NT2/D1 (cell line): ENCODE measurements at regions not wholly inside any gene's neighbourhood (a gene's known extent, or its start where the extent isn't known, plus 50 kb on each side); places are given as distances from the start of the nearest gene placed in this dataset.

Experiments used
- DNase-seq: peaks from one replicate; pipeline ENCODE4 v3.0.0-alpha.2; 2011; ENCODE audit warnings: low read depth, low spot score
- H3K27me3 ChIP-seq: 2 replicates; pipeline ENCODE4 v1.6.0; 2011; ENCODE audit warnings: mild to moderate bottlenecking; ENCODE audit not compliant: insufficient read length, insufficient read depth
- H3K36me3 ChIP-seq: 2 replicates; pipeline ENCODE4 v1.6.1; 2011; ENCODE audit warnings: mild to moderate bottlenecking, low read length, mixed read lengths; ENCODE audit not compliant: insufficient read depth, insufficient read length
- H3K4me1 ChIP-seq: 2 replicates; pipeline ENCODE4 v1.5.1; 2011; ENCODE audit not compliant: insufficient read depth, insufficient read length
- H3K4me3 ChIP-seq: 2 replicates; pipeline ENCODE4 v1.5.1; 2011; ENCODE audit warnings: low read depth; ENCODE audit not compliant: insufficient read length
- H3K9ac ChIP-seq: 2 replicates; pipeline ENCODE4 v1.6.0; 2011; ENCODE audit warnings: low read depth; ENCODE audit not compliant: insufficient read length
- H3K9me3 ChIP-seq: 2 replicates; pipeline ENCODE4 v1.5.1; 2011; ENCODE audit warnings: mild to moderate bottlenecking, low read length; ENCODE audit not compliant: insufficient read depth
- SUZ12 ChIP-seq: IDR thresholded peaks from 2 replicates; pipeline ENCODE4 v1.6.1; 2011; ENCODE audit not compliant: insufficient read length, insufficient read depth; ENCODE audit errors: extremely low read depth
- YY1 ChIP-seq: IDR thresholded peaks from 2 replicates; pipeline ENCODE4 v1.6.1; 2011; ENCODE audit not compliant: insufficient read length, insufficient read depth
- ZNF274 ChIP-seq: IDR thresholded peaks from 2 replicates; pipeline ENCODE4 v1.6.1; 2011; ENCODE audit warnings: mild to moderate bottlenecking, low read depth, low read length

DNA sequence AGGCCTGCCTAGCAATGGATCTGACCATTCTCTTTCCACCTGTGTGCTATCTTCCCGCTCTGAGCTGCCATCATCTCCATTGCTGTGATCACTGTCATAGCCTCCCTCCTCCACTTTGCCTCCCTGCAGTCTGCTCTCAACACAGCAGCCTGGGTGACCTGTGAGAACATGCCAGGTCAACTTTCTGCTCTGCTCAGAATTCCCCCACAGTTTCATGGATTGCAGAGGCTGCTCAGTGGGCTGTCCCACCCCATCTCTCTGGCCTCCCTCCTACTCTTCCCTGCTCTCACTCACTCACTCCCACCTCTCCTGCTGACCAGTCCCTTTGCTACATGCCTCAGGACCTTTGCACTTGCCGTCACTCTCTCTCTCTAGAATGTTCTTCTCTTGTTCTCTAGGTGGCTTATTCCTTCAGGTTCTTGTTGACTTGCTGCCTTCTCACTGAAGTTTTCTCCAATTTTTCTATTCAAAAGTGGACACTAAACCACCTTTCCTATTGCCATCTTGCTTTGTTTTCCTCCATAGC, 159.9 kb downstream of the CD83 start:
- Histone ChIP-seq H3K27me3 (peaks cover 3% of the 10 kb centered on the region), H3K4me3 (no peak overlapping the region), H3K36me3 (no peaks in the 10 kb centered on the region), H3K4me1 (peaks cover 3% of the 10 kb centered on the region), H3K9me3 (peaks cover 10% of the 10 kb centered on the region), H3K9ac (no peak overlapping the region)
- no peak for TF ChIP-seq YY1
- no peak for TF ChIP-seq ZNF274
- no peak for TF ChIP-seq SUZ12
- DNase-seq = no peak

DNA sequence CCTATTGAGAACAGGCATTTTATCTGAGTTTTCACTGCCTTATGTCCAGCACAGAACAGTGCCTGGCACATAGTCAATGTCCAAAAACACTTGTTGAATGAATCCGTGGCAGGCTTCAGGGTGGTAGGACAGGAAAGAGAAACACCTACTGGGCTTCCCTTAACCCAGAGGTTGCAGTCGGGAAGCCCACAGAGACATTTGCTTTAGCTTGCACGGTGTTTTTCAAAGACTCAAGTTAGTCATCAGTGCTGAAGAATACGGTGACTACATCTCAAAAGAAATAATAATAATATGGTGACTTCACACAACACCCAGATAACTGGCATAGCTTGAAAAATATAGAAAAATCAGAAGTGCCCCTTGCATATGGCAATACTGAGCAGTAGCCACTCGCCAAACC, 160.4 kb downstream of the CD83 start:
- peaks cover 5% of the 10 kb centered on the region; the same call in 1 of the 2 replicates for H3K9me3 ChIP-seq
- TF ChIP-seq ZNF274 (no peak), SUZ12 (no peak), YY1 (no peak)
- no peaks in the 10 kb centered on the region for H3K36me3 ChIP-seq
- no peak overlapping the region for H3K9ac ChIP-seq
- peaks cover 3% of the 10 kb centered on the region for H3K27me3 ChIP-seq
- no peaks in the 10 kb centered on the region for H3K4me1 ChIP-seq
- no peak for DNase-seq
- H3K4me3 ChIP-seq = no peak overlapping the region

DNA sequence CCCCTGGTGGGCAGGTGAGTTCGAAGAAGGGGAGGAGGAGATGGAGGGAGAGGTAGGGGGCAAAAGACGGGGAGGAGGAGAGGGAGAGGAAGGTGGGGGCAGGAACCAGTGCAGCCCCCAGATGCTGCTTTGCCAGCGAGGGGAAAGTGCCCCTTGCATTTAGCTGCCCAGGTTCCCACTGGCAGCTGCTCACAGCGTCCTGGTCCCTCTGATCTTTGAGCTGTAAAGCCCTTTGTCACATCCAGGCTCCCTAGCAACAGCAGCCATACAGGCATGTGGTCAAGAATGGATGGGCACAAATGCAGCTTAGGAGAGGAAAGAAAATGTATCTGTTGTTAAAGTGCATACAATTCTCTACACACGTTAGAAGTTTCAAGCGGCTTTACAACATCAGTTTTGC, 160.9 kb downstream of the CD83 start:
- peaks cover 3% of the 10 kb centered on the region for H3K27me3 ChIP-seq
- H3K9ac ChIP-seq = no peak overlapping the region
- peaks cover 5% of the 10 kb centered on the region; the same call in 1 of the 2 replicates for H3K9me3 ChIP-seq
- no peaks in the 10 kb centered on the region for H3K4me1 ChIP-seq
- H3K4me3 ChIP-seq = no peak overlapping the region
- no peaks in the 10 kb centered on the region for H3K36me3 ChIP-seq
- TF ChIP-seq SUZ12 (no peak), ZNF274 (no peak), YY1 (no peak)
- no peak for DNase-seq

- Histone ChIP-seq H3K27me3 (peaks cover 3% of the 10 kb centered on the region), H3K9ac (no peak overlapping the region), H3K9me3 (peaks cover 5% of the 10 kb centered on the region; the same call in 1 of the 2 replicates), H3K4me1 (no peaks in the 10 kb centered on the region), H3K4me3 (no peak overlapping the region), H3K36me3 (no peaks in the 10 kb centered on the region)
- DNase-seq = no peak
- TF ChIP-seq YY1 = no peak
- TF ChIP-seq ZNF274 = no peak
- no peak for TF ChIP-seq SUZ12
Measured at GRCh38 chr6:14280006-14280510, 162.5 kb downstream of the CD83 start.

- no peak for TF ChIP-seq ZNF274
- no peak for TF ChIP-seq SUZ12
- TF ChIP-seq YY1 = no peak
- Histone ChIP-seq H3K4me3 (no peak overlapping the region), H3K9me3 (peaks cover 5% of the 10 kb centered on the region; the same call in 1 of the 2 replicates), H3K4me1 (no peaks in the 10 kb centered on the region), H3K36me3 (no peaks in the 10 kb centered on the region), H3K9ac (no peak overlapping the region), H3K27me3 (peaks cover 3% of the 10 kb centered on the region)
- DNase-seq = no peak
Measured at GRCh38 chr6:14280766-14281293, 163.3 kb downstream of the CD83 start.

DNA sequence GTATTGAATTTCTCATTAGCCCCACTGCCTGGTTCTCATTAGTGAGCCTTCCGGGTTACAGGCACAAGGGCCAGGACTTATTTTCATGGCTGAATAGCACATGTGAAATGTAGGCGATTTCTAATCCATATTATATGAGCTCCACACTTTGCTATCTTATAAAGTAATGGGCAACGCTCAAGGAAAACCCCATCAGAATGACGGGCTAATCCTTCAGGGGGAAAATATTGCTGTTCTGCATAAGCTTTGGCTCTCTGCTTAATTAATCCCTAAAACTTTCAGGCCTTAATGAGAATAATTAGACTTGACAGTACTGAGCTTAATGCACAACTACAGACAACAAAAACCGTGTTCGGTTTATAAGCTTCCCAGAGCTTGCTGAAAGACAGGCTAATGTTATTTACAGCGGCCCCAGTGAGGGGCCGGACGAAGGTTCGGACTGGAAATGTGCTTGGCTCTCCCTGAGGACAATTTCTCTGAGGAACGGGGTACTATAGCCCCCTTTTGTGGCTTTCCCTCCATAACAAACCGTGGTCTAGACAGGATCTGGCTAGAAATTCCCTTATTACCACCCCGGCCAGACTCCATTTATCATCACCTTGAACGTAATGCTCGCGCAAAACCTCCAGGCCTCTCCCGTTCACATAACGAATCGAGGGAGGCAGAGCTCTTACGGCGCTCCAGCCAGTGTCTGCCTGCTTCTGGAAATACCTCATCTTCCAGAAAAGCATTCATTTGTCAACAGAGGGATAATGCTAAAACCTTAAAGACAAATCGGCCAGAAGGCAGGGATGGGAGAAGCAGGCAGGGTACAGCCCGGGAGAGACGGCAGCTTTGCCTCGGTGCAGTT, 164.5 kb downstream of the CD83 start:
- no peak for DNase-seq
- no peak overlapping the region for H3K4me3 ChIP-seq
- H3K27me3 ChIP-seq = no peaks in the 10 kb centered on the region
- peak overlapping the region; percentile 10 for H3K9ac ChIP-seq
- H3K9me3 ChIP-seq = peaks cover 5% of the 10 kb centered on the region; the same call in 1 of the 2 replicates
- H3K4me1 ChIP-seq = no peaks in the 10 kb centered on the region
- no peak for TF ChIP-seq SUZ12
- TF ChIP-seq ZNF274 = no peak
- no peak for TF ChIP-seq YY1
- no peaks in the 10 kb centered on the region for H3K36me3 ChIP-seq
